Stimulated activated CD8-positive, alpha-beta memory T cell treated with anti-CD3 and anti-CD28 coated beads, Interleukin-7, amount 100 ng/mL, for 48 hours (primary cell): ENCODE measurements at regions not wholly inside any gene's neighbourhood (a gene's known extent, or its start where the extent isn't known, plus 50 kb on each side); places are given as distances from the start of the nearest gene placed in this dataset.

Experiments
- DNase-seq, 2 donors: peaks; one replicate each; pipeline ENCODE4 v3.0.0-alpha.2; 2020; ENCODE audit warnings: low read depth in 1 of 2; ENCODE audit errors: extremely low read depth in 1 of 2

- no peak for DNase-seq
These were observed 50.5 kb upstream of the GUCY1A1 start for GRCh38 chr4:155616117-155616516.

GRCh38 chr4:155615081-155615887 is 51.4 kb upstream of the GUCY1A1 start:
- no peak for DNase-seq

- no peak for DNase-seq
These were observed 52.4 kb upstream of the GUCY1A1 start for GRCh38 chr4:155614111-155614762.

- no peak for DNase-seq
These were observed 54.6 kb upstream of the GUCY1A1 start for GRCh38 chr4:155612074-155612473.

GRCh38 chr4:155611501-155611900 is 55.1 kb upstream of the GUCY1A1 start:
- no peak for DNase-seq

- DNase-seq = no peak
These were observed 56.5 kb upstream of the GUCY1A1 start for GRCh38 chr4:155610143-155610542.

DNA sequence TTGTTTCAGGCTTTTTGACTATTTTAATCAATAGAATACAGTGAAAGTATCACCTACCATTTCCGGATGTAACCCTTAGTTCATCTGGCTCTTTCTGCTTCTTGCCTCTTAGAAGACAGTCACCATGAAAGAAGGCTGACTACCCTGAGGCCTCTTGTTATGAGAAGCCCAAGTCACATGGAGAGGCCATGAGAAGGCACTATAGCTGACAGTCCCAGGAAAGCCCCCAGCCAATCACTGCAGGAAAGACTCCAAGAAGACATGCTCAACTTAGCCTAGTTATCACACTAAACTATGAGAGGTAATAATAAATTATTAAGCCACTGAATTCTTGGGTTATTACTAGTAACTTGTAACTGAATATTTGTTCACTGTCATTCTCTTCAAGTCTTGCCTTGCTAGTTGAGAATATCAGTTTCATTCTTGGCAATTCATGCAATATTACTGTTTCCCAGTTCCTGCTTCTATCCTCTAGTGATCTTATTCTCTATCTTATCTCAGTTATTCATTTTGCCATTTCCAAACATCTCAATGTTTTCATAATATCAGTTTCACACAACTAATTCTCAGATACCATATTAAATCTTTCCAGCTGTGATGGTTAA is 57.1 kb upstream of the GUCY1A1 start:
- no peak for DNase-seq

DNA sequence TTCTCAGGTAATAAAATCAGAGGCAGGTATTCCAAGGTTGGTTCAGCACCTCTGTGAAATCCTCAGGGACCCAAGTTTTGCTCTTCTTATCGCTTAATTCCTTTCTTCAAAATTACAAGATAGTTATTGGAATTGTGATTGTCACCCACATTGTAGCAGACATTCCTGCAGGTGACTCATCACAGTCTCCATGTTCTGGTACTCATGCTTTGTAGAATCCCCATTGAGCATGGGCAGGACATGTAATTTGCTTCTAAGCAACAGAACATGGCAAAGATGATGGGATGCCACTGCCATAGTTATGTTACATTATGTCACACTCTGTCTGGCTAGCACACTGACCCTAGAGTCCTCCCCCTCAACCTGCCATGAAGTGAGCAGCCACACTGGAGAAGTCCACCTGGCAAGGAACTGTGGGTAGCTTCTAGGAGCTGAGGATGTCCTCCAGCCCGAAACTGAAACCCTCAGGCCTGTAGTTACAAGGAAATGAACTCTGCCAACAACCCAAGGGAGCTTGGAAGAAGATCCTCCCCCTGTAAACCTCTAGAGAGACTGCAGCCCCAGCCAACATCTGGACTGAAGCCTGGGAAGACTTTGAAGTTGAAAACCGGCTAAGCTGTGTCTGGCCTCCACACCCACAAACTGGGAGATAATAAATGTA is 58.3 kb upstream of the GUCY1A1 start:
- DNase-seq = no peak

DNA sequence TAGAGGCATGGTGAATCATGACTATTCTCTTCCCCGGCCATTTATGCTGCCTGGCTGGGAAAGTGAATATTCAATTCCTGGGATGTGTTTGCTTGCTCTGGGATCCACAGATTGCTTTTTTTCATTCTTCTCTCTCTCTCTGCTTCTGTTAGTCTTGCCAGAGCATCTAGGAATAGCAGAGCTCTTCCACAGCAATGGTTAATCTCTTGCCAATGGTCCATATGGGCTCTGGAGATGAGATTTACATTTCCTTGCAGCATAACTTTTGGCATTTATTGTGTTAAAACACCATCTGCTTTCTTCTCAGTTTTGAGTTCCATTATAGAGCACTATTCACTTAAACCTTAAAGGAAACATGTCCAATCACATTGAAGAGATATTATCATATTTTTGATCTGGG is 59.2 kb upstream of the GUCY1A1 start:
- DNase-seq = no peak

- DNase-seq = no peak
These were observed 61.7 kb upstream of the GUCY1A1 start for GRCh38 chr4:155604718-155605626.

GRCh38 chr4:155603360-155603891 is 63.2 kb upstream of the GUCY1A1 start:
- DNase-seq = no peak

GRCh38 chr4:155602351-155603140 is 64.1 kb upstream of the GUCY1A1 start:
- DNase-seq = no peak

DNA sequence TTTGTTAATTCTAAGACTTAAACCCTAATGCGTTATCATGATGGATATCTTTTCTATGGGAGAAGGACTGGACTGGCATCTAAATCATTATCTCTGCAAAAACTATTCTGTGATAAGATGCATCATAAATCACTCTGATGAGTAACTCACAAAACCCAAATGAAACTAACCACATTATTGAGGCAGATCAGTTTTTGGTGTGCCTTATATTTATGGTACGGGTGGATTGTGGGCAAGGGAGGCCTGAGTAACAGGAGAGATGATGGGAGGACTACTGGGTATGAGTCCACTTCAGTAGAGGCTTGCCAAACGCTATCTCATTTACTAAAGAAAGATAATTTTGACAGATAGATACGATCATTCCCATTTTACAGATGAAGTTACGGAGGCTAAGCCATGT is 66.4 kb upstream of the GUCY1A1 start:
- DNase-seq = no peak

GRCh38 chr4:155599596-155599995 is 67.1 kb upstream of the GUCY1A1 start:
- no peak for DNase-seq

DNA sequence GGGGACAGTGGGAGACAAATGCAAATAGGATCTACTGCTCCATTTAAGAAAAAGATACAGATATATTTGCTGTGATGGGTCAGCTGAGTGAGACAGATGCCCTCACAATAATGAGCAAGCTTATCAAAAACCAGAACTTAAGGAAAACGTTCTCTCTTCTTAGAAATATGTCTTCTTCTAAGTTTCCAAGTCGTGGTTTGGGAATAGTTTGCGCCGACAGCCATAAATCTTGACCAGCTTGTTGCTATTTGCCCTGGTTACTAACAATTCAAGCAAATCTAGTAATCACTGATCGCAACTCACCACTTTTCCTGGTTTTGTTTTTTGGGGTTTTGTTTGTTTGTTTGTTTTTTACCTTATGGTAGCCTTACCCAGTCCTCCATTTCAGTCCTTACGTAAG is 67.6 kb upstream of the GUCY1A1 start:
- no peak for DNase-seq

GRCh38 chr4:155597933-155598451 is 68.7 kb upstream of the GUCY1A1 start:
- no peak for DNase-seq

DNA sequence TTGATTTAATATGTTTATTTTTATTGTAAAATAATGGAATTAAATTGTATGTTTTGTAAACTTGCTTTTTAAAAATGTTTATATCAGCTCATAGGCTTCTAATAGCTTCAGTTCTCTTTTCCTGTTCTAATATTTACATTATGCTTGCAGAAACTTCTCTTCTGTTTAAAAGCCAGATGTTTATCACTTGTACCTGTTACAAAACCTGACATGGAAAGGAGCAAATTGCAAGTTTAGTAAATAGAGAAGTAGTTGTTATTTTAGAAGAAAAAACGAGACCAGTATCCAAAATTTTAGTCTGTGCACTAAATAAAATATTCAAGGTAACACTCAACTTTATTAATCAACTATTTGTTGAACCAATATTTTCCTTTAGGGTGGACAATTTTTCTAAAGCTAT is 69.4 kb upstream of the GUCY1A1 start:
- DNase-seq = no peak

- DNase-seq = no peak
These were observed 72.9 kb upstream of the GUCY1A1 start for GRCh38 chr4:155593793-155594192.

DNA sequence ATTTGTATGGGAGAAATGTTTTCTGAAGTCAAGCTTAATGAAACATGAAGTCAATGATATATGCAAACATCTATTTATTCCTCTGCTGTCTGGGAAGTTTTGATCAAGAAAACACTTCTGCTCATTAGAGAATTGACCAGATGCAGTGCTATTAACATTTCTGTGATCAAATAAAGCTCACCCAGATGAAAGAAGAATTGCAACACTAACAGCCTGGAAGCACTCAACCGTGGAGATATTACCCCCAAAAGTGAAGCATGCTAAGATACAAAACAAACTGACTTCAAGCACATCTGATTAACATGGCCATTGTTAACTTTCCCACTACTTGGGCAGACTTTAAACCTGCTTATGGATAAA is 73.7 kb upstream of the GUCY1A1 start:
- DNase-seq = no peak
